Suprapubic skin (tissue), 3 donors: ENCODE measurements at regions not wholly inside any gene's neighbourhood (a gene's known extent, or its start where the extent isn't known, plus 50 kb on each side); places are given as distances from the start of the nearest gene placed in this dataset.
"Not testable (repeated sequence)": the region's sequence is repeated elsewhere in the genome, so short reads cannot be mapped to it uniquely, and the experiment has no call there.

Experiments used
- CTCF ChIP-seq, 2 donors: fragments of 200-600 bp in 1 of 2; fragments of 450-650 bp in 1 of 2; sonication (generic) in 1 of 2; IDR thresholded peaks; one replicate each; pipeline ENCODE4 v1.5.1; 2016 to 2019; ENCODE audit warnings: antibody characterized with exemption in 2 of 2, mild to moderate bottlenecking in 1 of 2, moderate library complexity in 1 of 2
- POLR2AphosphoS5 ChIP-seq, 3 donors: sonication (generic); formaldehyde crosslinking; IDR thresholded peaks; one replicate each; pipeline ENCODE4 v1.6.1; 2017; ENCODE audit warnings: antibody characterized with exemption in 3 of 3

GRCh38 chr7:6951553-6951952, 125.5 kb upstream of the CCZ1B start:
- TF ChIP-seq POLR2AphosphoS5, CTCF (IDR thresholded peaks at IDR 0.05): not testable (repeated sequence)
